ENCODE measurements at regions not wholly inside any gene's neighbourhood (a gene's known extent, or its start where the extent isn't known, plus 50 kb on each side); places are given as distances from the start of the nearest gene placed in this dataset.

DNA sequence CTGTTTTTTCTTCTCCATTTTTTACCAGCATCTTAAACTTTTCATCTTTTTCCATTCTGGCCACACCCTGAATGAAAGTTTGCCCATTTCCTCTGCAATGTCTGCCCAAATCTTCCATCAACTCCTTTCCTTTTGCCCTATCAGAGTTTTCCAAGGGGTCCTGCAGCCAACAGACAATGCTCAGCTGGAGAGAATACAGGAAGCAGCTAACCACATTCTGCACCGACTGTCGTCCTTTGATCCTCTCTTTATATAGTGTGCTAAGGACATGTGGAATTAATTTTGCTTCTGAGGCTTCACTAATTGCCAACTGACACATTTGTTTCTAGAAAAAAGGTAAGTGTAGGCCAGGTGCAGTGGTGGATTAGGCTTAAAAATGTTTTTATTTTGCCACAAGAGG is 50.5 kb upstream of the DLX2 start:
- no peak for DNase-seq

DNA sequence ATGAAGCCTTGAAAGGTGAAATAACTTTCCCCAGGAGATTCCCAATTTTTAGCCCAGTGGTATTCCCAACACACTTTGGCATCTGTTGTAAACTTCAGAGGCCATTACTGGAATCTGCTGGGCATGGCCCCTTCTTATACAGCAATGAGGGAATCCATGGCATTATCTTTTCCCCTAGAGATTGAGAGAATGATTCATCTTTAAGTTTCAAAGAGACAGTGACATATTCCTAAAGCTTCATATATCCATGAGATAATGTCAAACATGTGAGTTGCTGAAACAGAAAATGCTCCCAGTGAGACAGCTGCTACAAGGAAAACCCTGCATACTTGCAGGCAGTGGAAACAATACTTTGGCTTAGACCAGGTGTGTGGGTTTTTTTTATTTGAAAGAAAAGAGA is 51.1 kb upstream of the DLX2 start:
- DNase-seq, result no peak

GRCh38 chr2:172155752-172156151 is 53.1 kb upstream of the DLX2 start:
- DNase-seq, result no peak

- DNase-seq, result no peak
Measured at GRCh38 chr2:172160839-172161238, 58.1 kb upstream of the DLX2 start.

DNA sequence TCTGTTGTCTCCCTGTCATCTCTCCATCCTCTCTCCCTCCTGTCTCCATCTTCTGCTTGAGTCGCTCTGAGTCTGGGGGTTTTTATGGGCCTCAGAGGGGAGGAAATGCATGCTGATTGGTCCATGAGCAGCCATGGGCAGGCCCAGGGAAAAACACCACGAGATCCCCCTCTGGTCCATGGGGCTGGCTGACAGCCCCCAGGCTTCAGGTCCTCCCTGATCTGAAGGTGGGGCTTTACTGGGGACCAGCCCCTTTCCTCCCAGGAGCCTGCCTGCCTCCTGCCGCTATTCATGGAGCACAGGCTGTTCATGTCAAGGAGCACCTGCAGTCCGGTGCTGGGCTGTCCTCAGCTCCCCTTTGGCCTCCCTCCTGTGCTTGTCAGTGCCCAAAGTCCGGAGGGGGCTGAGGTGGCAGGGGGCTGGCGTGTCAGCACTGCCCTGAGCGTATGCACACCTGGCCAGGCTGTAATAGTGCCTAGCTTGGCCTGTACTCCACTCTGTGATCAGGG is 59.6 kb upstream of the DLX2 start:
- no peak for DNase-seq

DNA sequence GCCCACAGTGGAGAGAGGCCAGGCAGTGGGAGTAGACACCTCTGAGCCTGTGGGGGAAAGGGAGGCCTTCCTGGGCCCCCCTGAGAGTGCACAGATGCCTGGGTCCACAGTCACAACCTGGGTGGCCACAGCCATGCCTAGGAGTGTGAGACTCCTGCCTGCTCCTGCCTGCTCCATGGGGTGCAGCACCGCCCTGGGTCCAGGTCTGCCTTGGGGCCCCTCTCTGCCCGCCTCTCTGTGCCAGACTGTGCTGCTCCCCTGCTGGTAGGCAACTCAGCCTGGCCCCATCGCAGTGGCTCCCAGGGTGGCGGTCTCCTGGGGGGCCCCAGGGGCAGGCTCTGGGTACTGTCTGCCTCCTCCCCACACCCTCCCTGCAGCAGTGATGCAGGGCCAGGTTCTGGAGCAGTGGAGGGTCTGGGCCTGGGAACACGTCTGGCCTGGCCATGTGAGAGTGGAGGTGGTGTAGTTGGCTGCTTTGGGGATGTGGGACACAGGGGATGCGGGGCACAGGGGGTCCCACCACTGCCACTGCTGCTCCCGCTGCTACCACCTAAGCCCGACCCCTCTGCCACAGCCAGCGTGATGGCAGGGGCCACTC is 60.1 kb upstream of the DLX2 start:
- no peak for DNase-seq

DNA sequence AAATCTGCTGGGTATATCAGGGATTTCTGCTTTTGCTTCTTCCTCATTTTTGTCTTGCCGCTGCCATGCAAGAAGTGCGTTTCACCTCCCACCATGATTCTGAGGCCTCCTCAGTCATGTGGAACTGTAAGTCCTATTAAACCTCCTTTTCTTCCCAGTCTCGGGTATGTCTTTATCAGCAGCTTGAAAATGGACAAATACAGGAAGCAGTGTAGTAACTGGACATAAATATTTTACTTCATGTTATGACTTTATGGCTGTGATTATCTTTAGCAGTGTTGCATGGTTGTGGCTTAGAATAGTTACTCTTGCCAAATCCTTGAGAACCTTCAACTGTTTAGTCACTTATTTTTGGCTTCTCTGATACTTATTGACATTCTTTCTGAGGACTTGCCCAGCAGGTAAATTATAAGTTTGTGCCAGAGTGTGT is 66.2 kb upstream of the DLX2 start:
- no peak for DNase-seq

- DNase-seq, result no peak
Measured at GRCh38 chr2:172169611-172170010, 66.9 kb upstream of the DLX2 start.

DNA sequence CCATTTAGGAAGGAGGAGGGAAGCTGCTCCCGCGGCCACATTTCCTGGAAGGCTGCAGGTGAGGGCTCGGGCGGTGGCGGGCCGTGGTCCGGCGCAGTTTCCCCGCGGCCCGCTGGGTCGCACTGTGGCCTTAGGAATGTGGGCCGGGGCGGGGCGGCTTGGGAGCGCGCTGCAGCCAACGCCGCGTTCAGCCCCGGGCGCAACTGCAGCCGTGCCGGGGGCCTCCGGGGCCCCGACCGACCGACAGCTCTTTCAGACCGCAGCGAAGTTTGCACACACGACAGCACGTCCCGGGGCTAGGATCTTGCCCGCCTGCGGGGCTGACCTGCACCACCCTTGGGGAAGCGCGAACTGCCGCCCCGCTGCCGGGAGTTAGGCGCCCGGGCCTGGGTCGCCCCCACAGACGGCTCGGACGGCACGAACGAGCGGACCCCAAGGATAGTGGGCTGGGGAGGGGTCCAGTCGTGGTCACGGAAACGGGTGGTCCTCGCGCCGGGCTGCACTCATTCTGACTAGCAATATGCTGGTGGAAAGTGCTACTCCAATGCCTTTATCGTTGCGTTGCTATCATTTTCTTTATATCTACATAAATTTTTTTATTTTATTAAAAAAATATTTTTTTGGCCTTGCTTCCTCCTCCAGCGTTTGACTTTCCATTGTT is 69.9 kb upstream of the DLX2 start:
- peak; percentile 42 to 66 for DNase-seq

- DNase-seq, result no peak
Measured at GRCh38 chr2:172173174-172173706, 70.5 kb upstream of the DLX2 start.

GRCh38 chr2:172177581-172177980 is 74.9 kb upstream of the DLX2 start:
- no peak for DNase-seq

- no peak for DNase-seq
Measured at GRCh38 chr2:172177996-172178395, 75.3 kb upstream of the DLX2 start.

GRCh38 chr2:172179045-172179701 is 76.5 kb upstream of the DLX2 start:
- no peak for DNase-seq

DNA sequence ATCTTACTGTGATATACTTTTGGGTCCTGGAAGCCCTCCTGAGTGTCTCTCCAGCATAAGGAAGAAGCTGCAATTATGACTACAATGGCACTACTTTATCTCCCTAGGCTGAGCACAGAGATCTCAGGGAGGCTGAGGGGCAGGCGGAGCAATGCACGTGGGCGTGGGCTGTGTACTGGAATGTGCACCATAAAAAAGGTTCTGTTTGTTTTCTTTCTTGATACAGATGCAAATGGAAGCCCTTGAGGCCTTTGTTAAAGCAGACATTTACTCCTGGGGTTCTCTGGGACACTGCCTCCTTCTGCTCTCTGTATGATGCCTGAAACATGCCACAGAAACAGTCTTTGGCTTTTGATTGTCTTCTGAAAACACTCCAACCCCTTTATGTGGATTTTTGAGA is 79.1 kb upstream of the DLX2 start:
- no peak for DNase-seq

- DNase-seq, result no peak
Measured at GRCh38 chr2:172182624-172183023, 79.9 kb upstream of the DLX2 start.

DNA sequence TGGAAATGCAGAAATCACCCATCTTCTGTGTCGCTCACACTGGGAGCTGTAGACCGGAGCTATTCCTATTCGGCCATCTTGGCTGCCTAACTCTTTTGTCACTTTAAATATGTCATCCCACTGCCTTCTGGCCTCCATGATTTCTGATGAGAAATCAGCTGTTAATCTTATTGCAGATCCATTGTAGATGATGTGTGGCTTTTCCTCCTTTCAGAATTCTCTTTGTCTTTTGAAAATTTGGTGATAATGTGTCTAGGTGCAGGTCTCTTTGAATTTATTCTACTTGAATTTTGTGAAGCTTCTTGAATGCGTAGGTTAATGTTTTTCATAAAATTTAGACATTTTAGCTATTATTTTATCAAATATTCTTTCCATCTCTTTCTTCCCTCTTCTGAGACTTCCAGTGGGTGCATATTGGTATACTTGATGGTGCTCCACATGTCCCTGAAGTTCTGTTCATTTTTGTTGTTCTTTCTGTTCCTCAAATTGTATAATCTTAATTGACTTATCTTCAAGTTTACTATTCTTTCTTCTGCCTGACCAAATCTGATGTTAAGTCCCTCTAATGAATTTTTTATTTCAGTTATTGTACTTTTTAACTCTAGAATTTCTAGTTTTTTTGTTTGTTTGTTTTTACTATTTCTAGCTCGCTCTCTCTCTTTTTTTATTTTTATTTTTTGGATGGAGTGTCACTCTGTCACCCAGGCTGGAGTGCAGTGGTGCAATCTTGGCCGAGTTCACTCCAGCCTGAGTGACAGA is 90.8 kb upstream of the DLX2 start:
- no peak for DNase-seq

DNA sequence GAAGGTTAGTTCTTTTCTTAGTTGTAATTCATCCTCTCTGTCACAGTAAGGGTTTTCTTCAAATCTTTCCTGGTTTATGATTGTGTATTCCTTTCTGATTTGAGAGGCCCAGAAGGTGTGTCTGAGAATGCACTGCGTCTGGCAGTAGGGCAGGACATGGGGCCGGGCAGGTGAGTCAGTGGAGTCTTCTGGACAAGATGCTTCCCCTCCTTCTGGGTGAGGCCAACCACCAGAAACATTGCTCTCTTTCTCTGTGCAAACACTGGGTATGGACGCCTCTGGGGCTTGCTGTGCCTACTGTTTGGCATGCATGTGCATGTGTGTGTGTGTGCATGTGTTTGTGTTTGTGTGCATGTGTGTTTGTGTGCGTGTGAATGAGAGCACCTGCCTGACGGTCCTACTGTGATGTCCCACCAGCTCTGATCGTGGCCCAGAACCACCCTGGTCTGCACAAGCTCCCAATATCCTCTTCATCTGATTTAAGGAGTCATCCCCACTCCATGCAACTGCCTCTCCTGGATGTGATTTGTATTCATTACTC is 93.2 kb upstream of the DLX2 start:
- no peak for DNase-seq

- no peak for DNase-seq
Measured at GRCh38 chr2:172196768-172197431, 94.2 kb upstream of the DLX2 start.

- no peak for DNase-seq
Measured at GRCh38 chr2:172198361-172198760, 95.7 kb upstream of the DLX2 start.

DNA sequence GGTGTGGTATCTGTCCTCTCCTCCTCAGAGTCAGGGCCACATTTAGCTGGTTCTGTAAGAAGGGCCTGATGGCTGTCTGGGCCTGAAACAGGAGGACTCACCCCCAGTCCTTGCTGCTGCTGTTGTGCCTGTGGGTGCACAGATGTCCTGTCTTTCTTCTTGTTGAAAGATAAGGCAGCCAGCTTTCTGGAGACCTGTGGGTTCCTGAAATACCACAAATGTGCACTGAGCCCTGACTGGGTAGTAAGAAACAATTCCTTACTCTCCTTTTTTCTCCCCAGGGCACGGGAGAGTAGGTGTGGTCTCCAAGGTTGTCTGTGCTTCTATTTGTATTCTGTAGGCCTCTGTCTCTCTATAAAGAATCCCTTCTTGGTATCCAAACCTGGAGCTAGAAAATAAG is 96.2 kb upstream of the DLX2 start:
- no peak for DNase-seq

DNA sequence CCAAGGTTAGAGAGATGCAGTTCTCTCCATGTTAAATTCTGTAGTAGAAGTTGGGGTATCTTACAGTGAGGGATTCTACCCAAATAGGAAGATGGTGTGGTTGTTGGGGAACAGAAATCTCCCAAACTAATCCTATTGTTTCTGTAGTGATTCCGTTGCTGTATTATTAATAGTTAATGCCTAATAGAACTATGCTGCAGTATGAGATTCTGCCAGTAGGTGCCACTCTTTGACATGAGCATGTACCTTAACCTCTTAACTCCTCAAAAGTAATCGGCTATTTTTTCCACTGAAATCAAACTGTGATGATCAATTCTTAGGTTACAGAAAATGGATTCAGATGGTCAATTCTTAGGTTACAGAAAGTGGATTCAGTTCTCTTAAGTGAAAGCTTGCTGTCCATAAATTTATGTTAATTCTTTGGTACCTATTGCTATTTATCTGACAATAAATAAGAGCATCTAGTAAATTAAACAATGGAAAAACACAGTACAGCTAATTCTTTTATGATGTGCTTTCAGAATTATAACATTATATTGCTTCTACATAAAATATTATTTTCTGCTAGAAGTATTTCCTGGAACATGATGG is 97.9 kb upstream of the DLX2 start:
- no peak for DNase-seq

GRCh38 chr2:172204309-172204708 is 101.6 kb upstream of the DLX2 start:
- no peak for DNase-seq
